ENCODE measurements at regions not wholly inside any gene's neighbourhood (a gene's known extent, or its start where the extent isn't known, plus 50 kb on each side); places are given as distances from the start of the nearest gene placed in this dataset.

DNA sequence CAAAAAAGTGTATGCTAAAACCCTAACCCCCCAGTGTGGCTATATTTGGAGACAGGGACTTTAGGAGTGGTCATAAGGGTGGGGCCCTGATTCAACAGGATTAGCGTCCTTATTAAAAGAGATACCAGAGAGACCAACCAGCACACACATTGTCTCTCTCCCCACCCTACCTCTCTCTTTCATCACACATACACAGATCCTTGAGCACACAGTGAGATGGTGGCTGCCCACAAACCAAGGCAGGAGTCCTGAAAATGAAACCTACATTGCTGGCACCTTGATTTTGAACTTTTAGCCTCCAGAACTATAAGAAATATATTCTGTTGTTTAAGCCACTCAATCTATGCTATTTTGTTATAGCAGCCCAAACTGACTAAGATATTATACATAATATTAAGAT is 224.2 kb downstream of the KDR start:
- TF ChIP-seq, protein P1, sequence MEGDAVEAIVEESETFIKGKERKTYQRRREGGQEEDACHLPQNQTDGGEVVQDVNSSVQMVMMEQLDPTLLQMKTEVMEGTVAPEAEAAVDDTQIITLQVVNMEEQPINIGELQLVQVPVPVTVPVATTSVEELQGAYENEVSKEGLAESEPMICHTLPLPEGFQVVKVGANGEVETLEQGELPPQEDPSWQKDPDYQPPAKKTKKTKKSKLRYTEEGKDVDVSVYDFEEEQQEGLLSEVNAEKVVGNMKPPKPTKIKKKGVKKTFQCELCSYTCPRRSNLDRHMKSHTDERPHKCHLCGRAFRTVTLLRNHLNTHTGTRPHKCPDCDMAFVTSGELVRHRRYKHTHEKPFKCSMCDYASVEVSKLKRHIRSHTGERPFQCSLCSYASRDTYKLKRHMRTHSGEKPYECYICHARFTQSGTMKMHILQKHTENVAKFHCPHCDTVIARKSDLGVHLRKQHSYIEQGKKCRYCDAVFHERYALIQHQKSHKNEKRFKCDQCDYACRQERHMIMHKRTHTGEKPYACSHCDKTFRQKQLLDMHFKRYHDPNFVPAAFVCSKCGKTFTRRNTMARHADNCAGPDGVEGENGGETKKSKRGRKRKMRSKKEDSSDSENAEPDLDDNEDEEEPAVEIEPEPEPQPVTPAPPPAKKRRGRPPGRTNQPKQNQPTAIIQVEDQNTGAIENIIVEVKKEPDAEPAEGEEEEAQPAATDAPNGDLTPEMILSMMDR (conservative IDR thresholded peaks at IDR 0.05; ENCODE audit: low read depth, low read length), result no peak
- no peak for TF ChIP-seq EZH2 (IDR thresholded peaks at IDR 0.05; ENCODE audit: low read length, unreplicated experiment)
- no peak for TF ChIP-seq EZH2phosphoT487 (IDR thresholded peaks at IDR 0.05; ENCODE audit: borderline replicate concordance, low read length)

Data from PC-3 (cell line).